DND-41 (cell line): ENCODE measurements at regions not wholly inside any gene's neighbourhood (a gene's known extent, or its start where the extent isn't known, plus 50 kb on each side); places are given as distances from the start of the nearest gene placed in this dataset.

Source experiments
- CTCF ChIP-seq: IDR thresholded peaks from 2 replicates; pipeline ENCODE4 v1.5.1; 2012; ENCODE audit warnings: borderline replicate concordance, low read length, moderate library complexity, mild to moderate bottlenecking; ENCODE audit not compliant: poor library complexity, severe bottlenecking; ENCODE audit errors: extremely low read depth
- EZH2 ChIP-seq: IDR thresholded peaks from 3 replicates; pipeline ENCODE4 v1.6.1; 2012; ENCODE audit warnings: borderline replicate concordance, low read depth, mild to moderate bottlenecking, moderate library complexity, low read length, inconsistent platforms; ENCODE audit not compliant: severe bottlenecking

GRCh38 chr4:27276307-27277073 lies 415.8 kb downstream of the STIM2 start:
- TF ChIP-seq CTCF (no peak), EZH2 (no peak)
